Endothelial cell of hepatic sinusoid (primary cell): ENCODE measurements at regions not wholly inside any gene's neighbourhood (a gene's known extent, or its start where the extent isn't known, plus 50 kb on each side); places are given as distances from the start of the nearest gene placed in this dataset.
"Not testable (repeated sequence)": the region's sequence is repeated elsewhere in the genome, so short reads cannot be mapped to it uniquely, and the experiment has no call there.

Source experiments
- in situ Hi-C: cut with HindIII; loops from 2 replicates; pipeline ENCODE4 v1.10.0; 2017; ENCODE audit warnings: low sequenced_read_pairs

DNA sequence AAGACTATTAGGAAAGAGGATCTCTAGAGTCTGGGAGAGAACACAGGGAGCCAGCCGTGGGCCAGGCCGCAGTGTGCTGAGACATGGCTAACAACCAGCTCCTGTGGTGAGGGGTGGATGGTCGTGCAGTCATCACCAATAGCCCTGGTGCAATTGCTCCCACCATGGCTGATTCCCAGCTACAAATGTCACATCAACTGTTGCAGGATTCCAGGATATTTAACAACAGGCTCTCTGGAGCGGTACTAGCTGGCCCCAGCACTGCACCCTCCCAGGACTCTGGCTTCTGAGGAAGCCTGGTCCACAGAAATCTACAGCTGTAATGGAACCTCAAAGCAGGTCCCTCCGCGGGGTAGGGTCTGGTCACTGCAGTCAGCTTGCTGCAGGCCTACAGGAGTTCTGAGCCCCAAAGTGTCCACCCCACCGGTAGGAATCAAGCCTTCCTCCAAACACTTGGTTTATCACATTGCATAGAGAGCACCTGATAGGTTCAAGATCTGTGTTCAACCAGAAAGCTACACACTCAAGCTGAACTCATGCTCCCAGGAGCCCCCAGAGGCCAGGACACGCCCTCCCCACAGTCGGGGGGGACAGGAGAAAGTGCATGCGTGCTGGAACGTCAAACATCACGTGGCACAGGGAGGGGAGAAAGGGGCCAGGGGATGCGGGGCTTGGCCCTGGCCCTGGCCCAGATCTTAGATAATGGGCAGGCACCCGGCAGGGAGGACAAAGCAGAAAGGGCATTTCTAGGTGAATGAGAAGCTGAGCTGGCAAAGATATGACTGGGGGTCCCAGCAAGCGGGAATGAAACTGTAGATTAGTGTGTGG is 609.0 kb downstream of the TBC1D22A start:
- in situ Hi-C loops = loop anchor here (5.0 kb wide), 2 partner anchors 54 to 66 kb away; no protein-coding TSS in a partner anchor

DNA sequence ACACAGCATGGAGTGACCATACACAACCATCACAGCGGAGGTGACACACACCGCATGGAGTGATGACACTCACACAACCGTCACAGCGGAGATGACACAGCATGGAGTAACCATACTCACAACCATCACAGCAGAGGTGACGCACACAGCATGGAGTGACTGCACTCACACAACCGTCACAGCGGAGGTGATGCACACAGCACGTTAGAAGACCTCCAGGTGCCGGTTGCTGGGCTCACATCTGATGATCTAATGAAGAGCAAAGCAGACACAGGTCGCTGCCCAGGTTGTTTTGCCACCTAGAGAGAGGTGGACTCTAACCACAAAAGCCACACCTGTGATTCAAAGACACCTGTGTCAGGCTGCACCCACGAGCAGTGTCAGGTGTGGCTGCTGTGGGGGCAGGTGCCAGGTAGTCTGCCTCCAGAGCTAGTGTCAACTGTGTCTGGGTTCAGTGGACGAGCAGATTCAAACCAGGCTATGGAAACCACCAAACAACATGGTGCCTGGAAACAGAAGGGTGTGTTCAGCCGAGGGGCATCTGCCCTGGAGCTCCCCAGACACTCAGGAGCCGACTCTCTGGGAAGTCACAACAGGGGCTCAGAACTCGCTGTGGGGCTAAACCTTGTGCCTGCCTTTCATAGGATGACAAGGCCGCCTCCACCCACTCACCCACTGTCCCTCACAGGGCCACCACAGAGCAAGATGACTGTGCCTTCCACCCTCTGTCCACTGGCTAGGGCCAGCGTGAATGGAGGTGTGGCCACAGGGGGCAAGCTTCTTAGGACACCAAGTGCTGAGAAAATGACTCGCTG is 608.2 kb downstream of the TBC1D22A start:
- in situ Hi-C loops = loop anchor here (5.0 kb wide), 2 partner anchors 53 to 67 kb away; no protein-coding TSS in a partner anchor

DNA sequence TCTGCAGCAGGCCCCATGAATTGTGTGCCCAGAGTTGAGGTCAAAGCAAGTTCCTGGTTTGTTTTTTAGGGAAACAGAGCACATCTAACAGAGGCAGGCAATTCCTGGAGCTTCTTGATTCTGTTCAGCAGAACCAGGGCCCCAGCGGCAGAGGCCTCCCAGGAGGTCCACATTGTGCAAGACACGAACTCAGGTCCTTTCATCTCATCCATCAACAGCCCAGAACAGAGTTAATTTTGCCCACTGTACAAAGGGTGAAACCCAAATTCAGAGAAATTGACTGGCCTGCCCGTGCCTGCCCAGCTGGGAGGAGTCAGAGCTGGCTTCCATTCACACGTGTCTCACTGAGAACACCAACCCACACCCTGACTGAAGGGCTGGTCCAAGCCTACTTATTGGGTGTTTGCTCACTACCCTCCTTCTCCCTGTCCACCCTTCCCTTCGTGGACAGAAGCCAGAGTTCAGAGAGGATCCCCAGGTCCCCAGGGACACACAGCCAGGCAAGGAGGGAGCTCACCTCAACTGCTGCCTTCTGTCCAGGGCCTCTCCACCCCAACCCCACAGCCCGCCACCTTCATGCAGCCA is 607.1 kb downstream of the TBC1D22A start:
- in situ Hi-C loops = loop anchor here (5.0 kb wide), 2 partner anchors 52 to 68 kb away; no protein-coding TSS in a partner anchor

DNA sequence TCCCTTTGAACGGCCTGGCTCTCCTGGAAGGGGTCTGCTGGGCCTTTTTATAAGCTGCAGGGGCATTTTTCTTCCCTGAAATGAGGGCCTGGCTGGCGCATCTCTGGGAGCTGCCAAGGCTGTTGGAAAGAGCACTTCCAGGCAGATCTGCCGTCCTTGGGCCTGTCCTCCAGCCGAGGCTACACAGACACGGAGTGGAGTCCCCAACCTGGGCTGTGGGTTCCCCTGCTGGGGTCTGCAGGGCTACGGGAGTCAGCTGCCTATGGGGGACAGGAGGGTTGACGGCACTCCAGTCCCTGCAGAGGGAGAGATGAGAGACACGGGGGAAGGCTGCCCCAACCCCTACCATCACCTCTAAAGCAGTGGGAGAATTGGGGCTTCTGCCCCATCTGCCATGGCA is 606.6 kb downstream of the TBC1D22A start:
- in situ Hi-C loops = no loop called here

DNA sequence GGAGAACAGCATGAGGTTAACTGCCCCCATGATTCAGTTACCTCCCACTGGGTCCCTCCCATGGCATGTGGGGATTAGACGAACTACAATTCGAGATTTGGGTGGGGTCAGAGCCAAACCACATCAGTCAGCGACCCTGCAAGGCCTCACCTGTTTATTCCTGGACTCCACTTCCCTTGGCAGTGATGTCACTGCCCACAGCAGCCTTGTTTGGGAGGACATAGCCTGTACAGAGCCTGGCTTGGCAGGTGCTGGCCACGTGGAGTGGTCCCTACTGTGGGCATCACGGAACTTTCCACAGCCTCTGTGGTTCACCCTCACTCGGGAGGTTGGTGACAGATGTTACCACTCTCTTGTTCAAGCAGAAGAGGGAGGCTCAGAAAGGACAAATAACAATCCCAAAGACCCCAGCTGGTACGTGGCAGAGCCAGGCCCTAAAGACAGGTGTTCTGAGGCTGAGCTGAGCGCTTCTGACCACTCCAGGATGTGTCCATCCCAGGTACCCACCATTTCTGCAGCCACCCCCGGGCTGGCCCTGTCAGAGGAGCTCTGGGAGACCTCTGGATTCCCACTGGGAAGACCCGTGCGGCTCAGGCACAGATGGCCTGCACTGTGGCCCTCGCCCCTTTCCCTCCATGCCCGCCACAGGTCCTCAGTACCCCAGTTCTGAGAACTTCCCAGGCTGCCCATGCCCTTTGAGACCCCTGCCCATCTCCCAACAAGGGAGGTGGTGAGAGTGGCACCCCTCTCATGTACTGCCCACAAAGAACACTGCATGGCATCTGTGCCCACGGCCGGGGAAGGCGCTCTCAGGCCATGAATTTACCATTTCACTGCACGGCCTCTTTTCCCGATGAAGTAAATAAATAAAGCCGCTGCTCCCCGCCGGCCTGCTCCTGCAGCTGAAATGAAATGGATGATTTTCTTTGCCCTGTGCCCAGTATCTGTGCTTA is 605.8 kb downstream of the TBC1D22A start:
- in situ Hi-C loops = no loop called here

DNA sequence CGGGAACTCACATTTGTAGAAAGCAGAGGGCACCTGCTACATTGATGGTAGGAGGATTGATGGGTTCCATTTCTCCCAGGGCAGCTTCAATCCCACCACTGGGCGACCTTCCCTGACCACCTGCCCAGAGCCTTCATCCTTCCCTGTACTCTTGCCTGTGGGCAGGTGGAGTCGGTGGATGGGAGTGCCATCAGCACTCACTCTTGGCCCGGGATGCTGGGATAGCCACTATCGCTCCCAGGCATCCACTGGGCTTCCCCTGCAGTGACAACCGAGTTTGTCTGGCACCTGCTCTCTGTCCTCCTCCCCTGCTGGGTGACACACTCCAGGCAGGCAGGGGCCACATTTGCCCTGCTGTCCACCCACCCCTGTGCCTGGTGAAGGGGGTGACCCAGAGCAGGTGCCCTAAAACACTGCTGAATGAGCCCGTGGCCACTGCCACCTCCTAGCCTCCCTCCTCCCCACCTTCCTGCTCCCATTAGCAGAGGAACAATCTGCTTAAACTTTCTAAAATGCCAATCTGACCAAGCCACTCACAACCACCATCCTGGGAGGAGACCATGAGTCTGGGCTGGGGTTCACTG is 604.7 kb downstream of the TBC1D22A start:
- in situ Hi-C loops = no loop called here

DNA sequence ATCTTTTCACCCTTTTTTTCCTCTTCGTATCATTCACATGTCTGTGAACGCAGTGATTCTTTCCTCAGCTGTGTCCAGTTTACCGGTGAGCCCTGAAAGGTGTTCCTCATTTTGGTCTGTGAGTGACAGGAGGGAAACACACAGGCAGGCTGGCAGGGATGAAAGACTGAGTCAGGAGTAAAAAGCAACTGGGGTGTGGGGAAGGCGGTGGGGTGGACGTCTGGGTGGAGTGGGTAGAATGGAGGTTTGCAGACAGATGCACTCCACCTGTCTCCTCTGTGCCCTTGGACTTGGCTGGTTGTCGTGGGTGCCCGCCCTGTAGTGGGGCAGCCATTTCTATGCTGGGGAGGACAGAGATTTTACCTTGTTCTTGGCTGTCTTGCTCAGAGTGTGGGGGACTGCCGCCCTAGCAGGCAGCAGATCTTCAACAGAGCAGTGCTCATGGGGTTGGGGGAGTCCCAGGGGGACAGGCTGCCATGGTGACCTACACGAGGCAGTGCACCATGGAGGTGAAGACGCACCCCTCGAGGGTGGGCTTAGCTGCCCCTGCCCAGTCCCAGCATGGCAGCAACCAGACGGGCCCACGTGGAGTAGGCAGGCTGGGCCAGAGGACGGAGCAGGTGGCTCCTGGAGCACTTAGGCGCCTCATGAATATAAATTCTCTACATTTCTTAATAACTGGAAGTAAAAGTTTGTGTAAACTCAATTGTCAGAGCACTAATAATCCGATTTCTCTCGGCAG is 603.7 kb downstream of the TBC1D22A start:
- in situ Hi-C loops = no loop called here

DNA sequence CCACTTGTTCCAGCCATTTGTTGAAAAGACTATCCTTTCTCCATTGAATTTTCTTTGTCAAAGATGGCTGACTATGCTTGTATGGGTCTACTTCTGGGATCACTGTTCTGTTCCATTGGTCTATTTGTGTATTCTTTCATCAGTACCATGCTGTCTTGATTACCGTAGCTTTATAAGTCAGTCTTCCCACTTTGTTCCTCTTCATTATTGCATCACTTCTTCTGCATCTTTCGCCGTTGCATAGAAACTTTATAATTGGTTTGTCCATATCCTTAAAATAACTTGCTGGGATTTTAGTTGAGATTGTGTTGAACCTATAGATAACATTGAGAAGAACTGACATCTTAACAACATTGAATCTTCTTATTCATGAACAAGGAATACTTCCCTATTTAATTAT is 598.8 kb downstream of the TBC1D22A start:
- in situ Hi-C loops = no loop called here

DNA sequence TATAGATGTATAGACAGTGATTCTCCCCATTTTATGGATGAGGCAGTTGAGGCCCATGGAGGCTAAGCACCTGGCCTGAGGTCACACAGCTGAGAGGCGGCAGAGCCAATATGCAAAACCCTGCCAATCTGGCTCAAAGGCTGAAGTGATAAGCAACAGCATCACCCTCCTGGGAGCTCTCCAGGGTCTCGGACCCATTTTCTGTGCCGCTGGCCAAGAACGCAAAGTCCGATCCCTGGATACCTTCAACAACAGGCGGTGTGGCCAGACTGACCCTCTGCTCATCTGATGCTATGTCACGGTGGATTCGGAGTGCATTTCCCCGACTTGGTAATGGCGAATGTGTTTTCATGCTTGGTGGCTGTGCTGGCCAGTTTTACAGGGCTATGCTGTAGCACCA is 595.0 kb downstream of the TBC1D22A start:
- in situ Hi-C loops = no loop called here

DNA sequence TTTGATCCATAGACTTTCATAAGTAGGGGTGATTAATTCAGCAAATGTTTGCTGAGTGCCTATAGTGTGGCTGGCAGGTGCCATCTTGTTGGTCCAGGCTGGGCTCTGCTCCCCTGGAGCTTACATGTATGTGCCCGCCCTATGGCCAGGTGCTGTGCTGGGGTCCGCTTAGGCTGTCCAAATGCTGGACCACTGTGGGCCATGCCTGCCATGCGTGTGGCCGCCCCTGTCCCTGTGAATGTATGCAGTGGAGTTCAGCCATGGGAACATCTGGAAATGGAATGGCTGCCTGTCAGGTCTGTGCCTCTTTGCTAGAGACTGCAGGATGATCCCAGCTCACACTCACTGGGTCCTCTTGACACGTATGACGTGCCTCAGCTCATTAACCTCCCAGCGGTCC is 594.6 kb downstream of the TBC1D22A start:
- in situ Hi-C loops = no loop called here

DNA sequence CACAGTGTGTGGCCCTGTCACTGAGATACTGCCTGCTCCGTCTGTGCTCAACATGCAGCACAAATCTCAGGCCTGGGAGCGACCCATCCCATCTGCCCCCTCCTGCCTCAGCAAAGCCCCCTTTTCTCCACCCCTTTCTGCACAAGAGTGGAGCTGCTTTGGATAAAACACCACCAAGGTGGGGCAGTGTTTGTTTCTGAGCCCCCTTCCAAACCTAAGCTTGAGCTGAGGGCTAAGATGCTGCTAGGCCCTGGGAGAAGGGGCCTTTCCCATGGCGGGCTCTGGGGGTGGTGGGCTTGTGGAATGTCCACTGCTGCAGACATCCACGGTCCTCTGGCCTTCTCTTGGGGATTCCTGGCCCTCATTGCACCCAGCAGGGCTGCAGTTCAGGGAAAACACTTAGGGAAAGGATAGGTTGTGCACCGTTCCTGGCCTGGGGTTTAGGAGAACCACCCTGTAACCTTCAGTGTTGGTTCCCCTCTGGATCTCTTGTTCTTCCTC is 594.1 kb downstream of the TBC1D22A start:
- in situ Hi-C loops = no loop called here

DNA sequence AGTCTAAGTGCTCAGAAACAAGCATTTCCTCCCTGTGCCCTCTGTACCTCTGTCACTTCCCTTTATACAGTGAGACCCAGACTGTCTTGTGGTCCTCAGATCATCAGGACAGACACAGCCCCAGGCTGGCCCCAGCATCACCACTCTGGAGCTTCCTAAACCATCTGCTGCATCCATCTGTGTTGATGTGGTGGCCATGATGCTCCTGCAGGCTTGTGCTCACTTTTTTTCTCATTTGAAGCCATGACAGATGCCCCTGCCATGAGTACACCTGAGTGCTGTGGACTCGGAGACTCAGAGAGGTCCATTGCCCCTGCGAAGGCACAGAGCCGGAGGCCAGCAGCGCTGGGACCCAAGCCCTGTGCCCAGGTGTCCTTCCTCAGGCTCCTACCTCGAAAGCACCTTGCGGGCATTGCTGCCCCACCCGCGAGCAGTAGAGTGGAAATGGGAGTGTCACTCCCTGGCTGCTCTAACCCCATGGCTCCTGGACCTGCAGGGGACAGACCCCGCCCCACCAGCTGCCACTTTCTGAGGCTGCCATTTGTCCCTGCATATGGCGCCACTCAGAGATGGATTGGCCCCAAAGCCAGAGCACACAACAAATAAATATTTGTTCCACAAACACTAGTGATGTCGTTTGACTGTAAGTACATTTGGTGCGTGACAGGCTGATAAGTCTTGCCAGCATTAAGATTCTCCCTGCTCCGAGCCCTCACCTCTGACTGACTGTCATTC is 593.5 kb downstream of the TBC1D22A start:
- in situ Hi-C loops = no loop called here

DNA sequence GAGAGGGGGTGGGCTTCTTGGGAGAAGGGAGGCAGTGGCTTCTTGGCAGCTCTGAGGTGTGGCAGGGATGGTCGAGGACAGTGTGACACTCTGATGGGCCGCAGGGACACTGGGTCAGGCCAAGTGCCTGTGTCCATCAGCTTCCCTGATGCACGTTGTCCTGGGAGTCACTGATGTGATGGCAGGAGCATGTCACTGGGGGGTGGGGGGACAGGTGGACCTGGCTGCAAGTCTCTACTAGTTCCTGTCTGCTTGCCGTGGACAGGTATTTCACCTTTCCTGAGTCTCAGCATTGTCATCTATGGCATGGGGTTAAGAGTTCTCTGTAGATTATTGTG is 592.9 kb downstream of the TBC1D22A start:
- in situ Hi-C loops = no loop called here

DNA sequence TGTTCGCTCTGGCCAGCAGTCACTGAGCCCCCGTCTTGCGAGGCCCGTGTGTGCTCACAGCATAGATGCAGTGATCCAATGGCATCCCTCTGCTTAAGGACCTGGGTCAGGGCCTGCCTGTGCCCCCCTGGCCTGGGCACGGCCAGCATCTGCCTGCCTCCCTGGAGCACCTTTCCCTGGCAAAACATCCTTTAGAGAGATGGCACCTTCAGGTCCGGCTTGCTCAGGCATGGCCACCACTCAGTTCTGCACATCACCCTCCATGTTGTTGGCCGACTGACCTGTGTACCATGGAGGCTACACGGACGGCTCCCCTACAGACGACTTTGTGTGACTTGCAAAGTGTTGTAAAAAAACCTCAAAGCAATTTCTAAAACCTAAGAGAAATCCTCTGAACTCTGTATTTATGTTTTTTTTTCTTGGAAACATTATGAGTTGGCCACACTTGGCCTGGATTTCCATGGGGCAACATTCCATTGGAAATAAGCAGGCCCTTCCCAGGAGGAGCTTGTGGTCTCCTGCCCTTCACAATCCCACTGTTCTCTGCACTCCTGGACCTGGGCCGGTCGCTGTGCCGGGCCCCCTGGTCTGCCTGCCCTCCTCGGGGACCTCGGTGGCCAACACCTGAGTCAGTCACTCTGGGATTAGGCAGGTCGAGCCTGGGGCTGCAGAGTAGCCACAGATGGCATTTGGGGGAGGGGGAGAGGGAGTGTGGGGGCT is 592.4 kb downstream of the TBC1D22A start:
- in situ Hi-C loops = no loop called here

DNA sequence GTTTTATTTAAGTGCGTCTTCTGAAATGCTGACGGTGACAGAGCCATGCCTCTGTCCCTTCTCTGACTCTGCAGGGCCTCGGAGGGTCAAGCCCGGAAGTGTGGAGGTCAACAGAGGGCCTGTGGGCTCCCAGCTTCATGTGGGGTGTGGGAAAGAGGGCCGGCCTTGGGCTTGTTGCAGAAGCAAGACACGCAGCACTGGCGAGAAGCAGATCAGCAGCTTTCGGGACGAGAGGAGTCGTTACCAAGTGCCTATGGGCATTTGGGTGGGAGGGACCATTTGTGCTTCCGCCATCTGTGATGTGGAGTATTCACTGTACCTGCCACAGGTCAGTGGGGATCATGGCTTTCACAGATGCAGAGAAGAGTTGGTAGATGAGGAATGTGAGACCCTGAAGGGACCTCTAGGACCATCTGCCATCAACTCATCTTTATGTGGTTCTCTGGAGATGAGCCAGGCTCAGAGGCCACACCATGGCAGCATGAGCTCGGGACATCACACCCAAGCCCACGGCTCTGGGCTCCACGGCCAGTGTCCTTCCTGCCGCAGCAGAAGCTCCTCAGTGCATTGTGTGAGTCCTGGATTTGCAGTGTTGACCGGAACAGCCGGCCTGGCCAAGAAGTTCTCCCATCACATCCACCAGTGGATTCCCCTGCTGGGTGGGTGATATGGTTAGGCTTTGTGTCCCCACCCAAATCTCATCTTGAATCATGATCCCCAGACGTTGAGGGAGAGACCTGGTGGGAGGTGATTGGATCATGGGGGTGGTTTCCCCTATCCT is 590.7 kb downstream of the TBC1D22A start:
- in situ Hi-C loops = no loop called here

DNA sequence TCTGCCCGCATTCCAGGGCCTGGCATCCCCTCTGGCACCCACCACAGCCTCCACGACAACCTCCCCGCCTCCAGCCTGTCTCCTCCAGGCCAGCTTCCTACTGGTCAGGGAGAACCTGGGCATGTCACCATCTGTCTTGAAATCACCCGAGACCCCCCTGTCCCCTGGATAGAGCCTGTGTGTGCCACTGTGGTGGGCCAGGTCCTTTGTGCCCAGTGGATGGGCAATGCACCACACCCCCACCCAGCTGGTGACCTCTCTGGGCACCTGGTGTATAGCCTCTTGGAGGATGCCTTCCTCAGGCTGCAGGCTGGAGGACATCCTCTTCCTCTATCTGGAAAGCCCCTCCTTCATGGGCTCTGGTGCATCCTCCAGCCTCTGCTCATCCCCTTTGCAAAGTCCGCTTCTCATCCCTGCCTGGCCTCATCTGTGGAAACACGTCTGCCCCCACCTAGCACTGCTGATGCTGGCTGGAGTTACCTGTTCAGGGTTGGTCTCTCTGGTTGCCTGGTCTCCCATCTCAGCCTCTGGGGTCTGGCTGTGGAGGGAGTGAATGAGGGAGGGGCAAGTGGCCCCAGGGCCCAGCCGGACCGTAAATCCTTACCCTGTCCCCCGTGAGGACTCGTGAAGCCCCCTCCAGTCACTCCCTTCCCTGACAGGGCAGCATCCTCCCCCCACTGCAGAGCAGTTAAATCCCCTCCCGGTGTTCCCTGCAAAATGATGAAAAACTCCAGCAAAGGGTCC is 589.6 kb downstream of the TBC1D22A start:
- in situ Hi-C loops = no loop called here

DNA sequence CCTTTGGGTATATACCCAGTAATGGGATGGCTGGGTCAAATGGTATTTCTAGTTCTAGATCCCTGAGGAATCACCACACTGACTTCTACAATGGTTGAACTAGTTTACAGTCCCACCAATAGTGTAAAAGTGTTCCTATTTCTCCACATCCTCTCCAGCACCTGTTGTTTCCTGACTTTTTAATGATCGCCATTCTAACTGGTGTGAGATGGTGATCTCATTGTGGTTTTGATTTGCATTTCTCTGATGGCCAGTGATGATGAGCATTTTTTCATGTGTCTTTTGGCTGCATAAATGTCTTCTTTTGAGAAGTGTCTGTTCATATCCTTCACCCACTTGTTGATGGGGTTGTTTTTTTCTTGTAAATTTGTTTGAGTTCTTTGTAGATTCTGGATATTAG is 583.8 kb downstream of the TBC1D22A start:
- in situ Hi-C loops = not testable (repeated sequence)
